HG03457 (cell line): ENCODE measurements at regions not wholly inside any gene's neighbourhood (a gene's known extent, or its start where the extent isn't known, plus 50 kb on each side); places are given as distances from the start of the nearest gene placed in this dataset.

ENCODE experiments used
- ATAC-seq: cut with Tn5 transposase; IDR thresholded peaks from one replicate; pipeline ENCODE4 v1.9.1; 2021; ENCODE audit warnings: moderate number of reproducible peaks; ENCODE audit not compliant: unreplicated experiment

DNA sequence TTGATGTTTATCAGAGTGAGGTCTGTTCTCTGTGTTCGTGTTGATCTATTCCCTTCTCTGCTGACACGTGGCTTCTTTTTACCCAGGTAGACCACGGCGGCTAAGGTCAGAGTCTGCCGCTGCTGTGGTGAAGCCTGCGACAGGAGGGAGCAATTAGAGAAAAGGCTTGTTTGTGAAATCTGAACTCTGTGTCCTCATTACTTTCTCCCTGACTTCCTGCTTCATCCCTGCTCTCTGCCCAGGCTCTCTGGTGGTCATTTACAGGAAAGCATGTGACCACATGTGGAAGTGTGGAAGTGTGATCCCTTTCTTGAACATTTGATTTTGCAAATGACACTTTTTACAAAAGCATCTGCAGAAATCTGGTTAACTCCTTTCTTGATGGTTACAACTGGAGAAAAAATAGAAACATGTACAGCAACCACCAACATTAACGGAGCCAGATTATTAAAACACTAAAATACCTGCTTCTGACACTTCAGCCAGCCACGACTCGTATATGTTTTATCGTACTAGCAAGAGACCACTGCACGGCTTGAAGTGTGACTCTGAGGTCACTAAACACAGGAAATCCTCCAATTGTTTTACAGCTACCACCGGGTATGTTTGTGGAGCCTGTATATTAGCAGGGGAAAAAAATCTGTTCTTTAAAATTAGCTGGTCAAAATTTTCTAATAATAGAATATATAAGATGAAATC, 388.6 kb upstream of the TMPO start:
- ATAC-seq, result no peak

DNA sequence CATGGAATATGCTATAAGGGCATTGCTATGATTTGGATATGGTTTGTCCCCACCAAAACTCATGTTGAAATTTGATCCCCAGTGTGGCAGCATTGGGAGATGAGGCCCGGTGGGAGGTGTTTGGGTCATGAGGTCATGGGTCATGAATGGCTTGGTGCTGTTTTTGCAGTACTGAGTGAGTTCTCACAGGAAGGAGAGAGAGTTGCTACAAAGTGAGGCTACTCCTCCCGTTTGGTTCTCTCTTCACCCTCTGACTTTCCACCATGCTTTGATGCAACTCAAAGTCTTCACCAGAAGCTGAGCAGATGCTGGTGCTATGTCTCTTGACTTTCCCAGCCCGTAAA, 388.1 kb upstream of the TMPO start:
- ATAC-seq, result no peak

DNA sequence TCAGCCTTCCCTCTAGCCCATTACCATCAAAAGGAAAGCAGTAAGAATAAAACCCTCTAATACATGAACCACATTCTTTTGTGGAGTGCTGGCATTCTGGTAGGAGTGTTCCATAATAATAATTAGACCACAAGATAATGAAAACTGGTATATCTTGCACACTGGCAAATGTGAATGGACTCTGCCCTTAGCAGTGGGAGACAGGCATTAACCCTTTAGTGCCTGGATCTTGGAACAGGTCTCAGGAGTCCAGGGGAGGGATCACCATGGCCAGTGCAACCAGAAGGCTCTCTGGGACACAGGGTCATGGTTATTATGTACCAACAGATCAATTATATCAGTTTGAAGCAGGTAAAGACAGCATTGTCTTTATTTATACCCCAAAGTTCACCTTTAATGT, 387.5 kb upstream of the TMPO start:
- no peak for ATAC-seq

DNA sequence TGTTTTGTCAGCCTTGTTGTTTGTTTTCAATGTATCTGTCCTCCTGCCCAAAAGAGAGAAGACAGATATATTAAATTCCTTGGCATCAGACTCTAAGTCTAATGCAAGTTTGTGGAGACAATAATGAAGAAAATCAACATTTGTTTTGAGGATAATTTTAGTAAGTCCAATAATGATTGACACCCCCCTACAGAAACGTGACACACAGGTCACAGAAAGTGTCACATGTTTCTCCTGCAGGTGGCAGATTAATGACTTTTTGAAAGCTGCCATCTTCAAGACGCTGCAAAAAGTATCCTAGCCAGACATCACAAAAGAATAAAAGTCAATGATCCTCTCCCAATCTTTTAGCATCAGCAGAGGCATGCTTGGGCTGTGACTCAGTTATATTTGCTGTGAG, 378.8 kb upstream of the TMPO start:
- ATAC-seq, result no peak

DNA sequence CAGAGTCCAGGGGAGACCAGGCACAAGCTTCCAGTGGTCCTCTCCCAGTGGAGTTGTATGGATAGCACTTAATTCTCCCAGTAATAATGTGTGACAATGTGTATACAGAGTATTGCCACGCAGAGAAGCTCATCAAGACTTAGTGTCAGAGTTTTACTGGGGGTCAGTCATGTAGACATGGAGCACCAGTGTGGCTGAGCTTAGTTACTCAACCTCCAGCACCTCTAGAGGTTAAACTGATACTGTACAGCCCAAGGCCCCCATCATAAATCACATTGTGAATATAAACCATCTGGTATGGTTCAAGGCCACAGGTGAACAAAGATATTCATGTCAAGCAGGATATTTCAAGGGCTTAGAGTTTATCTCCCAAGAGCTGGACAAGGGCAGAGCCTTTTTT, 378.1 kb upstream of the TMPO start:
- ATAC-seq, result no peak

DNA sequence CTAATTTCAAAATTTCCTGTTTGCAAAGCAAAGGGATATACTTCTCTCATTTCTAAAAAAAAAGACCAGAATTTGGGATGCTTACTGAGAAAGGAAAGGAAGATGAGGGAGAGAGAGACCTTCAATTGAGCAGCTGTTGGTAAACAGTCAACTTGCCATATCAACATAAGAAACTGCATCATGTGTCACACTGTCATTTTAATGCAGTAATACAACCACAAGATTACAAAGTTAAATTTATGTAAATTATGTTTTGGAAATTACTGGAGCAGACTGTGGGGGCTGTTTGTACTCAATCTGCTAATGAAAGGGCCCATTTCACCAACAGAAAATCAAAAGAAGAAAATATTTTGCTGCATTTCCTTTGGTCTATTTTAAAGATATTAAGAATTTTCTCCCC, 370.4 kb upstream of the TMPO start:
- no peak for ATAC-seq

DNA sequence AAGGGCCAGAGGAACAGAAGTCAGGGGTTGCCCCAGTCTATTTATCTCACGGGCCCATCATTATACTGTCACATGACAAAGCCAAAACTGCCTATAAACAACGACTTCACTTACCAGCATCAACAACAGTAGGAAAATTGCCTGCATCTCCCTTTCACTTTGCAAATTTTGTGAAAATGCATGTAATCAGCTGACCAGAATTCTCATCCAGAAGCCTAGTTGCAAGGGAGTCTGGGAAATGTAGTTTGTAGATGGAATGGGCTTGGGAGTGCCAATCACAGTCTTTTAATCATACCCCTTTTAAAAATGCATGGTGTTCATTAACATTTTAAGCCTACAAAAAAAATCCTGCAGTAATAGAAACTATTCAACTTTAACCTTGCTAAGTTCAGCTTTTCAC, 369.3 kb upstream of the TMPO start:
- ATAC-seq, result no peak

DNA sequence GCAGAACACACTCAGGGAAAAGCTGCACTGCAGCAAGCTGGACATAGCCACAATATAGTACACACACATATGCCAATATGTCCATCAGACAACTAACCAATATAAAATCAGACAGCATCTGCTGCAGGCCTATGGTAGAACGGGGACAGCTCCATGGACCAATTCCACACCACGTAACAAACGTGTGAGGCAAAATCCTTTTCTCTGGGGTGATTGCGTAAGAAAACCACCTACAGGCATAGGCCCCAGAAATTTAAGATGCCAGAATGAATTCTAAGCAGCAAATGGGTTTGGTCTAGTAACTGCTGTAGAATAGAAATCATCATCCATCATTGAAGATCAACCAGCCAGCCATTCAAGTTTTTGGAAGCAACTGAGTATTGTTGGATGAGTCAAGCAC, 368.9 kb upstream of the TMPO start:
- ATAC-seq, result no peak

DNA sequence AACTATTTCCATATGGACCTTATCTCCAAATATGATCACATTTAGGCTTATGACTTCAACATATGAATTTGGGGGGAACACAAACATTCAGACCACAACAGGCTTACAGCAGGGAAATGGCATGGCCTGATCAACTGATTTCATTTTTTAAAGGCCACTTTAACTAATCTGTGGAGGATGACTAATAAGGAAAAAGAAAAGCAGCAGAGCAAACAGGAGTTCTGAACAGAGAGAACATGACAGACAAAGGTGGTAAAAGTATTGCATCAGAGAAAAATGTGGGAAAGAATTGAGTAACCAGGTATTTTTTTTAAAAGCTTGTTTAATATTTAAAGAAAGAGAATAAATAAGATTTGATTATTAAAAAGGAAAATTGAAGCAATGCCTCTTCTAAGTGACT, 366.1 kb upstream of the TMPO start:
- no peak for ATAC-seq

DNA sequence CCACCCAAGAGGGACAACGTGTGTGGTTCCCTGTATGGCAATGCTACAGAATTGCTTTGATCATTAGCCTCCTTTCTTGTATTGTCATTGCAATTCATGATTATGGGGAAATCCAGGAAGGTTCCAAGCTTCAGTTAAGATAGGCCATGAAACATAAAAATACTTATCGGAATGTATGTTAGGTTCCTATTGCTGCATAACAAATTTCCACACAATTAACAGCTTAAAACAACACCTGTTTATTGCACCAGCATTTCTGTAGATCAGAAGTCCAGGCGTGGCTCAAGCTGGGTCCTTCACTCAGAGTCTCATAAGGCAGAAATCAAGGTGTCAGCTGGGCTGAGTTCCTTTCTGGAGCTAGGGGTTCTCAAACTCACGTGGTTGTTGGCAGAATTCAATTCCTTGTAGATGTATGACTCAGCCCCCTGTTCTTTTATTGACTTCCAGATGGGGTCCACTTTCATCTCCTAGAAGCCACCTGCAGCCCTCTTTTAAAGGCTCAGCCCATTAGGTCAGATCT, 365.6 kb upstream of the TMPO start:
- ATAC-seq, result no peak

DNA sequence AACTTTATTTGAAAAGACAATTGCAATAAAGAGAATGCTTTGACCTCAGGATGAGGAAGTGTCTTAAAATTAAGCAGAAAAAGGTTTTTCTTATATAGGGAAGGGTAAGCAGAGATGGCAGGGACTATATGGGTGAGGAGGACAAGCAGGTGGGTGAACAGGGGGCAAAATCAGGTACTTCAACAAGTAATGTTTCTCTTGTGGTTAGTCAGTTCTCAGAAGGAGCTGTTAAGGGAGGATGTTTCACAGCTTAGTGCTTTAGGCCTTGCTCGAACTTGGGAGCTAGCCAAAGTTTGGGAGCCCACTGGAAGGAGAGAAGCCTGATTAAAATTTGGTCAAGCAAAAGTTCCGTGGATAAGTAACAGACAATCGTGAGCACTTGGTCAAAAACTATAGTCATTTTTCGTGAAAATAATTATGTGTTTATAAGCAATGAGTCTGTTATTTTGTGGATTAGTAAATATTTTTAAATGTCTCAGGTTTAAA, 364.2 kb upstream of the TMPO start:
- ATAC-seq, result no peak

DNA sequence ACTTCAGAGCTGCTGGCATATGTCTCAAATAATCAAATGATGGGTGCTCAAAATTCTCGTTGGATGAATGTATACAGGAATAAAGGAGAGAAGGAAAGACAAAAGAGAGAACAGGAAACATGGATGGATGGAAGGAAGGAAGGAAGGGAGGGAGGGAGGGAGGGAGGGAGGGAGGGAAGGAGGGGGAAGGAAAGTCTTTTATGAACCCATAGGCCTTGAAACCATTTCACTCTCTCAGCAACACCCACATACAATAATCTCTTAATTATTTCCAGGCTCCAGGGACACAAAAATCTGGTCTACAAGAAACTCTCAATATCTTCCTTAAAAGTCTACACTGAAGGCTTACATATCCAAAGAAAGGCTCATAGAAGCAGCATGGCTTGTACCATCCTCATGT, 363.4 kb upstream of the TMPO start:
- no peak for ATAC-seq

DNA sequence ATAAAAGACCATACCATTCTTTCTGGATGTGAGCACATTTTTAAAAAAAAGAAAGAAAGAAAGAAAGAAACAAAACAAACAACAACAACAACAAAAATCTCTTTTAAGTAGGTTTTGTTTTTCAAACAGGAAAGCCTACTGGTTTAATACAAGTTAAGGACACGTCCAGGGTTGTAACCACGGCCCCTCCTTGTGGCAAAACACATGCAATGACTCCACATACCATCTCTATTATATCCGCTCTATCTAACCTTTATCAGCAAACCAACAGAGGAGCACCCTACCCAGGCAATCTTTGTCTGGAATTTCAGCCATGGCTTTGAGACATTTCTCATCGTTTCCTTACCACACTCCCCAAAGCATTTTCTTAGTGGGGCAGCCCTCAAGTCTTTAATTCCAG, 360.5 kb upstream of the TMPO start:
- ATAC-seq, result no peak

DNA sequence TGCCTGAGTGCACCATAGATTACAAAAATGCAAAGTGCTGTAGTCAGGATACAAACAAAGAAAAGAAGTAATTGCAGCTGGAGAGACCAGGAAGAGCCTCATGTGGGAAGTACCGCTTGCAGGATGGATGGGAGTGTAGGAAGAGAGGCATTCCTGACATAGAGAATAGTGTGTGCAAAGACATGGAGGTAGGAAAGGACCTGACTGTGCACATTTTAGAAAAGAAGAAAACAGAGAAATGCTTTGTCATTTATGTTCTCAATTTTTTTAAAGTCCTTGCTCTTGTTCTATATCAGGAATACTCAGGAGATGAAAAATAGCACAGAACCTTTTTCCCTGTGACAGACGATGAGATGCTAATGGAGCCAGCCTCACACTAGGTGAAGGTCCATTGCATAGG, 358.7 kb upstream of the TMPO start:
- no peak for ATAC-seq

DNA sequence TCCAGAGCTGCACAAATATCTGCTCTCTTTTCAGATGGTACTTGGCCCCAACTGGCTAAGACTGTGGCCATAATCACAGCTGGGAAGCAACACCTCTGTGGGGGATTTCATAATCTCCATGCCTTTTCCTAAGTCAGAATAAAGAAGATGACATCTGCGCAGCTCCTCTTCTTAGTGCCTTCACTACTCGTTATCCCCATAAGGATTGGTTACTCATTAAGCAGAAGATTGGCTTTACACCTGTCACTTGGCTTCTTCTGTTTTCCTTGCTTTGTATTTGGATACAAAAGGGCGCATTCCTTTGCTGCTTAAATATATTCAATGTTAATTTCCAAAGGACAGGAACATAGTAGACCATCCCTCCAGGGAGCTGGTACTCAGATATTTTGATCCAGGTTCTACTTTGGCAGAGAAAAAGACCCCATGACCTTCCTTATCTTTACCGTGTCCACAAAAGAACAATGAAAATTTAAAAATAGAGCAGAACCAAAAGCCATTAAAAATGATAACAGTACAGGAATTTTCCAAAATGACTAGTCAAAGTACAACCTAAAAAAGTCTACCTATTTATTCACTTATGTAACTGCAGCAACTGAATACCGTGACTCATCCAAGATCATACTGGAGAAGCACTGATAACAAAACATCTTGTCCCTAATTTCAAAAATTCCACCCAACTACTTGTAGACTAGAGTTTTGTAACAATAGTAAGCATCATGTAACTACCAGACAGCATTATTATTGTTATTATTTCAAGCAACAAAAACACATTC, 352.3 kb upstream of the TMPO start:
- no peak for ATAC-seq

DNA sequence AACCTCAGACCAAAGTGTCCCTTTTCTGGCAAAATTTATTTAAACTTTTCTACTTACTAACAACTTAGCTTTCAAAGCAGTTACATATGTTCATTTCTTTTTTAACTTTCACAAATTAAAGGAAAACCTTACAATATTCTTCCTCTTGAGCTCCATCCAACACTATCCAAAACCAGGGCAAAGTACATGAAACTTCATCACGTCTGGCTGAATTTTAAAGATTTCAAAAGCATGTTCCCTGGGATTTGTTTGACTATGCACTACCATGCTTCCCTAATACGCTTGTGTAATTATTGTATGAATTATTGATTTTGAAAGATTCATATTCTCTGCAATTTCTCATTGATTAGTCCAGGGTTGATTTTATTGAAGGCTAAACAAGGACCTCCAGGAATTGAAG, 343.1 kb upstream of the TMPO start:
- ATAC-seq, result no peak

DNA sequence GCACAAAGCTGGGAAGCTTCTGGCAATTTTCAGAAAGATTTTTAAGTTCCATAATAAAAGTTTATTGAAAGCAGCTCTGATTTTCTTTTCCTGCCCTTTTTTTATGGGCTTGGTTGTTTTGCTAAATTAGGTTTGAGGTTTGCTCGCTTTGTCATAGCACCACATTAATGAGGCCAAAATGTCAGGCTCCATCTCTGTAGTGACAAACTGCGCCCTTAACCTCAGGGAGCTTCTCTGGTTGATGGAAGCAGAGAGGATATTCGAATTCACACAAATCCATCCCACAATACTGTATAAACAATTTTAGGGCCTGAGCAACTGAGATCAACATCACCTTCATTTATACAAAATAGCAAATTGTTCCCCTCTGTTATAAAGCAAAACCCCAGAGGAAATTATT, 342.6 kb upstream of the TMPO start:
- no peak for ATAC-seq

DNA sequence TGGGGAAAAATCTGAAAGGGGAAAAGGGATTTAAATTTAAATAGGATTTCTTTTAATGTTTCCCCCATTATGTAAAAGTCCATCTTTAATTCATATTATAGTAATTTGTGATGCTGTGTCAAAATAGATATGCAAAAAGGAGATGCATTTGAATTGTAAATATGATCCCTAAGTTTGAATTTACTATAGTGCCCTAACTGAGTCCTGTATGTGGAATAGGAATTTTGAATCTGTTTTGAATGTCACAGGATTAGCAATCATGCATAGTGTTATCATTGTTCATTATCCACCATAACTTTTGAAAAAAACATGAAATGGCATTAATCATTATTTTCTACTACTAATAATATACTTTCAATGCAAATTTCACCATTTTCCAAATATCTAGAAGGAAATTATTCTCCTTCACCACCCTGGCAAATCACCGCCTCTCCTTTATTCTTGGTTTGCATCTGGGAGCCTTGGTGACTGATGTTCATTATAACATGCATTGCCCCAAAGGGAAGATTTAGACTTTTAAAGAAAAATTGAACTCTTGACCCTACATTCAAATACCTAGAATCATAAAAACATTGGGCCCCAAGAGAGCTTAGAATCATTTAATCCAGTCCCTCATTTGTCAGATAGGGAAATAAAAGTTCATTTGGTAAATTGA, 341.5 kb upstream of the TMPO start:
- ATAC-seq, result no peak

DNA sequence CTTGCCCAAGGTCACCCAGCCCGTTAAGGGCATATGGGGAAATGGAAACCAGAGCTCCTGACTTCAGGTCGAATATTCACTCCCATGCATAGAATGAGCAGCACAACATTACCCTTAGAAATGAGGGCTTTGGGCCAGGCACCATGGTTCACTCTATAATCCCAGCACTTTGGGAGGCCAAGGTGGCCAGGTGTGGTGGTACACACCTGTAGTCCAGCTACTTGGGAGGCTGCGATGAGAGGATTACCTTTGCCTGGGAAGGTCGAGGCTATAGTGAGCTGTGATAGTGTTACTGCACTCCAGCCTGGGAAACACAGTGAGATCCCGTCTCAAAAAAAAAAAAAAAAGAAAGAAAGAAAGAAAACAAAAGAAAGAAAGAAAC, 341.0 kb upstream of the TMPO start:
- ATAC-seq, result no peak

DNA sequence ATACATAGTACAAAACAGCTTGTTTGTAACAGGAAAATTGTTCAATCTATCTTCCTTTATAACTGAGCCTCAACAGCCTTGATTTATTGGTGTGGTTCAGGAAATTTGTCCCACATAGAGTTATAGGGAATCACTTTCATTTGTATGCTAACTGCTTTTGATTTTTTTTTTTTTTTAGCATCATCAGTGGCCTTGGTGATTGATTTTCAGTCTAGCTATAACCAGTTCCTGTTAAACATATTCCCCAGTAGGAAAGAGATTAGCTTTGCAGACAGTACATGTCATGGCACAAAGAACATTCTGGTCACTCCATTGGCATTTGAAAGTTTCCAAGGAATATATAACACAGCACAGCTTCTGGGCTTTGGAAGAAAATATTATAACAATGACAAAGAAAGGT, 337.3 kb upstream of the TMPO start:
- no peak for ATAC-seq

DNA sequence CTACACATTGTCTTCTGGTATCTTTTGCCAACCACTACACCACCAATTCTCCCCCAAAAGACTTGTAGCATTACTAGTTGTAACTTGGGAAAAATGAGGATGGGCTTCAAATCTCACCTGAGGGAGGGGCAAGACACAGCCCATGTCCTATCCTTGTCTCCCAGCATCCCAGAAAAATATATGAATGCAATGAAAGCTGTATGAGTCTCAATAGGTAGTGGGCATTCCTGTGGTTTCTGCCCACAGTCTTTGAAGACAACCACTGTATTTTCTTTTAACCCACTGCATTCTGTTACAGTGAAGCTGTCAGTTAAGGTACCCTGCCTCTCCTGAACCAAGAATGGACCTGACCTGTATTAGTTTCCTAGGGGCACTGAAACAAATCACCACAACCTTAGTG, 336.2 kb upstream of the TMPO start:
- ATAC-seq, result no peak

DNA sequence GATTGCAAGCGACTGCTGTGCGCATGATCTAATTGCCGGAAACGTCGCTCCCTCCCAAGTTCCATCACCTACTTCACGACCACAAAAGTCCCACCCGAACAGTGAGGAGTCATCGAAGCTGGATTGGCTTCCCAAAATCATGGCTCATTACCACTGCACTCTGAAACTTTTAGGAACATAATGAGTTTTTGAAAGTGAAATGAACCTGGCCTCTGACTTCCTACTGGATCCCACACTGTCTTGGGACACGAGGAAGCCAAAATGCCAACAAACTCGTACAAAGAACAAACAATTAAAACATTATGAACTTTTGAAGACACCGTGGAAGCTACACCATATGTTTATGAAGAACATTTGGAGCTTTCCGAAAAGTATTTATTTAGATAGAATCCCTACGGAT, 334.8 kb upstream of the TMPO start:
- ATAC-seq, result no peak
